ENCODE measurements at regions not wholly inside any gene's neighbourhood (a gene's known extent, or its start where the extent isn't known, plus 50 kb on each side); places are given as distances from the start of the nearest gene placed in this dataset.

DNA sequence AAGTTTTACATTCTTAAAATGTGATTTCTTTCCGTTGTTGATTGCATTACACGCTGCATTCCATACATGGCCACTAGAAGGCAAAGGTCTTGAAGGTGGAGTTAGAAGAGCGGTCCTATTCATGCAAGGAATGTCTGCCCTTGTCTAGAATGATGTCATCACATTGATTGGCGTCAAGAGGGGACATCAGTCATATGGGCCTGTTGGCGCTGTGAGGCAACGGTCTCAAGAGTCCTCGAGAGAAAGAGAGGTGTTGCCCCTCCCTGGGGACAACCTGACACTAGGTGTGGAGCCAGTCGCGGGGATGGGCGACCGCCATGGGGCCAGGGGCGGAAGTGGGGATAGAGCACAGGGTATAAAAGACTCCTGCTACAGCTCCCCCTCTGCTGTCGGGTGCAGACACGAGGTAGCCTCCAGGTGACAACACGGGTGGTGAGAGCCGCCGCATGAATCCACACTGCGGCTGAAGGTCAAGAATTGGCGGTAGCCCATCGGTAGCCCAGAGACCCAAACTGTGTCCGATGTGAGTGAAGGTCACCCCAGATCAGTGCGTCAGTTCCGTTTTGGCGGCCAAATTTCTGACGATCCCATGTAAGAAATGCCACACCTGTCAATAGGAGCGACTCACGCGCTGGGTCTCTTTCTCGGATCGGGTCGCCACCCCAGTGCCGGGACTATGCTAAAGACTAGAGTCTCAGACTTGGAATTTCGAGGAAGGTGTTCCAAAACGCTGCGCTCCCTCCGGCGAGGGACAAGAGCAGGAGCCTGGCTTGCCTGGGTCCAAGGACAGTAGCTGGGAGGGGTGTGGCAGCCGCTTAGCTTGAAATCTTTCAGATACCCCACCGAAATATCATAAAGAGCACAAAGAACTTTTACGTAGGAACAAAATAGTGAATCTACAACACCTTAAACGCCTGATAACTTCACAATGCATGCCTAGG is 93.2 kb upstream of the ZNF184 start:
- H4K20me1 ChIP-seq (replicated peaks; ENCODE audit: insufficient read depth) = no peaks in the 10 kb centered on the region
- peaks cover 45% of the 10 kb centered on the region for H3K27me3 ChIP-seq (ENCODE audit: insufficient read depth)
- no peaks in the 10 kb centered on the region for H3K36me3 Mint-ChIP-seq (ENCODE audit: low read depth)
- H3K27ac ChIP-seq (ENCODE audit: low read depth) = no peak overlapping the region
- H3K4me3 Mint-ChIP-seq = peak overlapping the region; percentile 90
- H3K79me2 ChIP-seq (replicated peaks; ENCODE audit: insufficient read depth) = no peaks in the 10 kb centered on the region
- peaks cover 15% of the 10 kb centered on the region for H3K4me1 Mint-ChIP-seq
- H3K4me2 ChIP-seq = peak overlapping the region; percentile 90
- TF ChIP-seq CREB1 (CRISPR knock-in tag; IDR thresholded peaks at IDR 0.05; ENCODE audit: low read depth) (peak; percentile 69), EZH2 (IDR thresholded peaks at IDR 0.05; ENCODE audit: low read depth, unreplicated experiment) (no peak), CTCF (conservative IDR thresholded peaks at IDR 0.05; ENCODE audit: low read depth in 2 of 2) (peak; percentile 31 to 62)
- 0 out of 2 replicates have a peak, but pooled peaks cover 12% of the 10 kb centered on the region for H3K4me1 ChIP-seq (ENCODE audit: insufficient read depth)
- no peaks in the 10 kb centered on the region for H3F3A ChIP-seq (replicated peaks; ENCODE audit: low read depth)
- DNase-seq (ENCODE audit: low spot score) (peak; percentile 78), ATAC-seq (peak; percentile 74)
- H3K27me3 Mint-ChIP-seq (ENCODE audit: insufficient read depth, low read depth, poor library complexity) = peaks cover 21% of the 10 kb centered on the region
- H3K4me3 ChIP-seq = peak overlapping the region; percentile 83
- H3K36me3 ChIP-seq (ENCODE audit: insufficient read depth) = no peaks in the 10 kb centered on the region
- no peak overlapping the region for H3K27ac Mint-ChIP-seq
- no peaks in the 10 kb centered on the region for H3K9me2 ChIP-seq (ENCODE audit: insufficient read depth)
- peak overlapping the region; percentile 34 for H2AFZ ChIP-seq
- no peaks in the 10 kb centered on the region for H3K9me3 Mint-ChIP-seq

DNA sequence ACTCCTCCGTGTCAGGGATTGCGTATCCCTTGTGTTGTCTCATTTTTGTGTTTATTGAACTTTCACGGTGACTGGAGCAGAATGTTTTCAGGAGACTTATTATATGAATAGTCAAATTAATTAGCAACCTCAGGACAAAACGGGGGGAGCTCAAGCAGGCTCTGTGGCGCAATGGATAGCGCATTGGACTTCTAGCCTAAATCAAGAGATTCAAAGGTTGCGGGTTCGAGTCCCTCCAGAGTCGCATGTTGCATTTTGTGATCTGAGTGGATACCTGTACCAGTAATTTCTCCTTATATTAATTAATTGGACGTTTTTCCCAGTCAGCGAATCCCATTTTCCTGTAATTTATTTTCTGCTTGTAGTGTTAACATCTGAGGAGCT is 89.1 kb upstream of the ZNF184 start:
- H3K36me3 Mint-ChIP-seq (ENCODE audit: low read depth) = no peaks in the 10 kb centered on the region
- DNase-seq (ENCODE audit: low spot score) = peak; percentile 63
- Histone ChIP-seq H3K27me3 (ENCODE audit: insufficient read depth) (peaks cover 81% of the 10 kb centered on the region), H3K9me2 (ENCODE audit: insufficient read depth) (no peaks in the 10 kb centered on the region), H3K27ac (ENCODE audit: low read depth) (no peak overlapping the region), H3K4me2 (peak overlapping the region; percentile 92), H3K36me3 (ENCODE audit: insufficient read depth) (no peaks in the 10 kb centered on the region), H3F3A (replicated peaks; ENCODE audit: low read depth) (no peaks in the 10 kb centered on the region), H2AFZ (peak overlapping the region; percentile 99; the same call in 1 of the 2 replicates), H3K4me3 (peak overlapping the region; percentile 86), H3K4me1 (ENCODE audit: insufficient read depth) (0 out of 2 replicates have a peak, but pooled peaks cover 10% of the 10 kb centered on the region), H3K79me2 (replicated peaks; ENCODE audit: insufficient read depth) (no peaks in the 10 kb centered on the region), H4K20me1 (replicated peaks; ENCODE audit: insufficient read depth) (no peaks in the 10 kb centered on the region)
- H3K9me3 Mint-ChIP-seq = no peaks in the 10 kb centered on the region
- peaks cover 53% of the 10 kb centered on the region for H3K27me3 Mint-ChIP-seq (ENCODE audit: insufficient read depth, low read depth, poor library complexity)
- no peak for ATAC-seq
- peak overlapping the region; percentile 82 for H3K4me3 Mint-ChIP-seq
- no peak overlapping the region for H3K27ac Mint-ChIP-seq
- peaks cover 10% of the 10 kb centered on the region for H3K4me1 Mint-ChIP-seq
- TF ChIP-seq ZNF331 (CRISPR knock-in tag; IDR thresholded peaks at IDR 0.05; ENCODE audit: low read depth) = no peak
- no peak for TF ChIP-seq JUNB (IDR thresholded peaks at IDR 0.05; ENCODE audit: unreplicated experiment)
- TF ChIP-seq, protein P1, sequence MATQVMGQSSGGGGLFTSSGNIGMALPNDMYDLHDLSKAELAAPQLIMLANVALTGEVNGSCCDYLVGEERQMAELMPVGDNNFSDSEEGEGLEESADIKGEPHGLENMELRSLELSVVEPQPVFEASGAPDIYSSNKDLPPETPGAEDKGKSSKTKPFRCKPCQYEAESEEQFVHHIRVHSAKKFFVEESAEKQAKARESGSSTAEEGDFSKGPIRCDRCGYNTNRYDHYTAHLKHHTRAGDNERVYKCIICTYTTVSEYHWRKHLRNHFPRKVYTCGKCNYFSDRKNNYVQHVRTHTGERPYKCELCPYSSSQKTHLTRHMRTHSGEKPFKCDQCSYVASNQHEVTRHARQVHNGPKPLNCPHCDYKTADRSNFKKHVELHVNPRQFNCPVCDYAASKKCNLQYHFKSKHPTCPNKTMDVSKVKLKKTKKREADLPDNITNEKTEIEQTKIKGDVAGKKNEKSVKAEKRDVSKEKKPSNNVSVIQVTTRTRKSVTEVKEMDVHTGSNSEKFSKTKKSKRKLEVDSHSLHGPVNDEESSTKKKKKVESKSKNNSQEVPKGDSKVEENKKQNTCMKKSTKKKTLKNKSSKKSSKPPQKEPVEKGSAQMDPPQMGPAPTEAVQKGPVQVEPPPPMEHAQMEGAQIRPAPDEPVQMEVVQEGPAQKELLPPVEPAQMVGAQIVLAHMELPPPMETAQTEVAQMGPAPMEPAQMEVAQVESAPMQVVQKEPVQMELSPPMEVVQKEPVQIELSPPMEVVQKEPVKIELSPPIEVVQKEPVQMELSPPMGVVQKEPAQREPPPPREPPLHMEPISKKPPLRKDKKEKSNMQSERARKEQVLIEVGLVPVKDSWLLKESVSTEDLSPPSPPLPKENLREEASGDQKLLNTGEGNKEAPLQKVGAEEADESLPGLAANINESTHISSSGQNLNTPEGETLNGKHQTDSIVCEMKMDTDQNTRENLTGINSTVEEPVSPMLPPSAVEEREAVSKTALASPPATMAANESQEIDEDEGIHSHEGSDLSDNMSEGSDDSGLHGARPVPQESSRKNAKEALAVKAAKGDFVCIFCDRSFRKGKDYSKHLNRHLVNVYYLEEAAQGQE (IDR thresholded peaks at IDR 0.05; ENCODE audit: unreplicated experiment) = no peak
- TF ChIP-seq POLR2AphosphoS5 (IDR thresholded peaks at IDR 0.05; ENCODE audit: low read depth) = no peak
- no peak for TF ChIP-seq EZH2 (IDR thresholded peaks at IDR 0.05; ENCODE audit: low read depth, unreplicated experiment)
